Karpas-422 (cell line): ENCODE measurements at regions not wholly inside any gene's neighbourhood (a gene's known extent, or its start where the extent isn't known, plus 50 kb on each side); places are given as distances from the start of the nearest gene placed in this dataset.
A peak's percentile ranks its signal among the peaks of the same experiment; 100 is the strongest.

Source experiments
- DNase-seq: peaks from one replicate; pipeline ENCODE4 v3.0.0-alpha.2; 2015
- H2AFZ ChIP-seq: fragments of 200-600 bp; sonication (generic); 2 replicates; pipeline ENCODE4 v1.6.1; 2014; ENCODE audit warnings: antibody characterized with exemption, low read length, mixed read lengths
- H3K27ac ChIP-seq: fragments of 200-600 bp; sonication (generic); 2 replicates; pipeline ENCODE4 v1.5.1; 2014; ENCODE audit warnings: mild to moderate bottlenecking, low read length, moderate library complexity
- H3K27me3 ChIP-seq: fragments of 200-600 bp; sonication (generic); 2 replicates; pipeline ENCODE4 v1.6.1; 2014; ENCODE audit warnings: low read length, mixed read lengths
- H3K36me3 ChIP-seq: fragments of 200-600 bp; sonication (generic); 2 replicates; pipeline ENCODE4 v1.6.1; 2014; ENCODE audit warnings: low read length, mixed read lengths; ENCODE audit not compliant: insufficient read depth
- H3K4me1 ChIP-seq: fragments of 200-600 bp; sonication (generic); 2 replicates; pipeline ENCODE4 v1.6.1; 2014; ENCODE audit warnings: mild to moderate bottlenecking, low read length, mixed read lengths
- H3K4me2 ChIP-seq: fragments of 200-600 bp; sonication (generic); 2 replicates; pipeline ENCODE4 v1.6.1; 2014; ENCODE audit warnings: low read length, low read depth, mild to moderate bottlenecking; ENCODE audit not compliant: poor library complexity, severe bottlenecking
- H3K4me3 ChIP-seq: fragments of 200-600 bp; sonication (generic); 2 replicates; pipeline ENCODE4 v1.5.1; 2014; ENCODE audit warnings: mild to moderate bottlenecking, antibody characterized with exemption, low read length, mixed read lengths
- H3K79me2 ChIP-seq: fragments of 200-600 bp; sonication (generic); 2 replicates; pipeline ENCODE4 v1.6.1; 2014; ENCODE audit warnings: mild to moderate bottlenecking, low read length, mixed read lengths
- H3K9ac ChIP-seq: fragments of 200-600 bp; sonication (generic); 2 replicates; pipeline ENCODE4 v1.6.0; 2014; ENCODE audit warnings: low read length
- H3K9me2 ChIP-seq: fragments of 200-600 bp; sonication (generic), shearing (Covaris generic); replicated peaks from 2 replicates; pipeline ENCODE4 v1.6.0; 2014; ENCODE audit warnings: mild to moderate bottlenecking, low read length, moderate library complexity; ENCODE audit not compliant: insufficient read depth
- H3K9me3 ChIP-seq: fragments of 300-700, 200-600 bp; sonication (generic); 2 replicates; pipeline ENCODE4 v1.6.1; 2014; ENCODE audit warnings: low read length, mixed read lengths
- H4K20me1 ChIP-seq: fragments of 200-600 bp; sonication (generic); 2 replicates; pipeline ENCODE4 v1.6.1; 2014; ENCODE audit warnings: mild to moderate bottlenecking, antibody characterized with exemption, low read length, low read depth; ENCODE audit not compliant: insufficient read depth

DNA sequence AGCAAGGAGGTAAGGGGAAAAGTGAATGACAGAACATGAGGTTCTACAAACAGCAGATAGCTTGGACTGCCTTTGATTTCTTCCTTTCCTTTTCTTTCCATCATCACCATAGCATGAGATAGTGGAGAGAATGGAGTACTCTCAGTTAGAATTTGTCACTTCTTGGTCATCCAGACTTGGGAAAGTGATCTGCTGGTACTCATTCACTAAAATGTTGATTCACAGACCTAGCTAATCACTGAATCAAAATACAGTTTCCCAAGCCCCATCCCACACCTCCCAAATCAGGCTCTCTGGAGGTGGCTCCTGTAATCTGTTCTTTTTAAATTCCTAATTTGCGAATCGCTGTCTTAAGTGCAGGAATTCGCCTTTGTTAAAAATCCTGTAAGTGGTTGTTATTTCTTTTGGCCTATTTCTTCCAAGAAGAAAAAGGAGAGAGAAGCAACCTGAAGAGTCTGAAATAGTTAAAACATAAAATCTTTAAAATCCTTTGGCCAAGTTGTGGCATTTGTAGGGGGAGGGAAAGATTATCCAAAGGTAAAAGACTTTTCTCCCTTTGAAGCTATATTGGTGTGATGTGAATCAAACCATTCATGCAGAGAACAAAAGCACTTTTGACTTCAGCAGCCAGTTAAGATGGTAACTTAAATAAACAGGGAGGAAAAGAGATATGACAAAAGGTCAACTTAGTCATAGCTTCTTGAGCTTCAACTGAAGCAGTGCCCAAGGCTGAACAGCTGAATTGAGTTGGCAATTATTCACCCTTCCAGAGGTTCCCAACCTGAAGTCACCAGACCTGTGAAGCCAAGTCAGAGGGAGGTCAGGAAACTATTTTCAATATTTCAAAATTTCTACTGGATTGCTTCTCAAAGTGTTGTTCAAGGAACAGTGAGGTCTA lies 255.1 kb upstream of the KRR1 start:
- H3K9me2 ChIP-seq, result no peaks in the 10 kb centered on the region
- H4K20me1 ChIP-seq, result no peaks in the 10 kb centered on the region
- H3K79me2 ChIP-seq, result no peaks in the 10 kb centered on the region
- no peak overlapping the region for H3K27ac ChIP-seq
- H3K4me1 ChIP-seq, result peaks cover 13% of the 10 kb centered on the region
- no peaks in the 10 kb centered on the region for H3K27me3 ChIP-seq
- no peak overlapping the region for H3K4me2 ChIP-seq
- H3K9me3 ChIP-seq, result no peaks in the 10 kb centered on the region
- H3K36me3 ChIP-seq, result no peaks in the 10 kb centered on the region
- DNase-seq, result no peak
- H3K4me3 ChIP-seq, result no peak overlapping the region
- no peak overlapping the region for H3K9ac ChIP-seq
- H2AFZ ChIP-seq, result no peak overlapping the region

DNA sequence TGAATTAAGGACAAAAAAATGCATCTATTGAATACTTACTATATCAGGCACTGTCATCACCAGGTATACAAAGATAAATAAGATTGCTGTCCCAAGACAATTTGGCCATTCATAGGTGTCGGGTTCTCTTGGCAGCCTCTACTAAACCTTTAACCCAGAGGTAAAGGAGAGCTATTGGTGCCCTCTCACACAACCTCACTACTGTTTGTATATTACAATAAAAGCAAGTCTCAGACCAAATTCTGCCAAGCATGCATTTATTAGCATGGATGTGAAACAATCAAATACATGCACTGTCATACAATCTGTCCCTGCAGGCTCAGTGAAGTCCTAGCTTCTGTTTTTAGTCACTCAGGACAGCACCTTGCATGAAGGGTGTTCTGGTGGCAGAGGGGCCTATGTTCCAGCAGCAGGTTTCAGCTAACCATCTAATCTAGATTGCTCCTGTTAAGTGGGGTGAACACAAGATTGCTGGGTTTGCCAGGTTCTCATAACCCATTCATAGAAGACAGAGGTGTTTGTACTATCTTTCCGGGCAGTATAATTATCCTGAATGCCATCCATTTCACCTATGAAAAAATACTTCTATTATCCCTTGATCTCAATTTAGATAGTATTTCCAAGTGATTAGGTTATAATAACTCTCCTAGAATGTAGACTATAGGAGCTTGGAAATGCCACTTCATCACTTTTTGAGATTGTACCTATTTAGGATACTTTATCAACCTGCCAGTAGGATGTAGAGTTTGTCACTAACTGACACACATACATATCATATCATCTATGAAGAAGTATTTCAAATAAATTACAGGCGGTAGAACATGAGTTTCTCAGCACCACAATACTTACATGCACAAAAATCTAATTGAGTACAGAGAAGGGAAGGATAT lies 254.0 kb upstream of the KRR1 start:
- Histone ChIP-seq H4K20me1 (no peaks in the 10 kb centered on the region), H3K4me3 (no peak overlapping the region), H2AFZ (no peak overlapping the region), H3K9me2 (no peaks in the 10 kb centered on the region), H3K27ac (no peak overlapping the region), H3K9me3 (no peaks in the 10 kb centered on the region), H3K27me3 (no peaks in the 10 kb centered on the region), H3K79me2 (no peaks in the 10 kb centered on the region), H3K4me1 (peaks cover 24% of the 10 kb centered on the region), H3K4me2 (no peak overlapping the region), H3K9ac (no peak overlapping the region), H3K36me3 (no peaks in the 10 kb centered on the region)
- DNase-seq, result no peak

DNA sequence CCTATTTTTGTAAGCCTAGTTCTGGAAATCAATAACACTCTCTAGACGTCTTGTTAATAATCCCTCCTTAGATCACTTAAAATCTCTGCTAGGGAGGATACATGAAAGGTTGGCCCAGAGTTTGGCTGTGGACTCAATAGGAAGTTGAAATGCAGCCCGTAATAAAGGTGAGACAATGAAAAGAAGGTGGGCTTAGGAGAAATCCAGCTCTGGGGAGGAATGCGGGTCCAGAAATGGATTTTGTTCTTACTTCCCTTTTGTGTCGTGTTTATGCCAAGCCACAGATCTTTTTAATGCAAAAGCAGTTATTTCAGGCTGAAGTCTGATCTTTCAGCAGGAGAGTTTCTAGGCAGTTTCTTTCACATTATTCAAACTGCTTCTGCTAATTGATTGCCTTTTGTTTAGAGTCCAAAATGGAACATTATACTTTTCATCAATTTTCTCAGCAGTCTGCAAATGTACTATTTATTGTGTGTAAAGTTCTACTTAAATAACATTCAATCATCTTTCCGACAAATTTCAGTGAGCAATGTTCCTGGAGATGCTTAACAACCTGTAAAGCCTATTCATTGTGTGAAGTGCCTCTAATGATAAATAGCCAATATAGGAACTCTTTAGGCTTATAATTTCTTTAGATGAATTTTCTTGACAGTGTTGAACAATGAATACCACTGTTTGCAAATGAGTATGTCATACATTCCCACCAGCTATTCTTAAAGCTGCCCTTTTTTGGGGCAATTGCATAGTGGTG lies 252.9 kb upstream of the KRR1 start:
- no peak overlapping the region for H3K4me2 ChIP-seq

DNA sequence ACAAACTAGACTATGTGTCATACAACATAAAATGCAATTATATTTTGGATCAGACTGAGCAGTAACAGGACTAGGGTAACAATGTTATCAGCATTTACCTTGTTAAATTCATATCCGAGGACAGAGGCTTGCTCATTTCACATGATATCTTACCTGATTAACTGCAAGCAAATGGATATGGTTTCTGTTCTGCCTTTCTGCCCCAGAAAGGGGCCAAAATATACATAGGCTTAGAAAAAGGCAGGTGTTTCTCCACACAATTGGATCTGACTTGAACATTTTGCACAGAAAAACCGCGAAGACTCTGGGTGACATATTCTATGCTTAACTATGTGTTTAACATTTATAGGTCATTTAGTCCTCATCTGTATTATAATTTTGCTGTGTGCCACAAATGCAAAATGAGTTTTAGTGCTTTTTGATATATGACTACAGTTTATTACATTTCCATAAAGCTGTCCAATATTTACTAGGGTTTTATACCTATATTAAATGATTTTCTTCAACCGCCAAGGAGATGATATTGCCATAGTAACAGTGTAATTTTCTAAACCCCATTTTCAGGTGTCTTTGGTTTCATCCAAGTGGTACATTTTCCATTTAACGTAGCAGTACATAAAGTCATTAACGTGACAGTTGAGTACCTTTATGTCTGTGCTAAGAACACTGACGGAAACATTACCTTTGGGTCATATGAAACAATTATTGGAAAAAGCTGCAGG lies 249.3 kb upstream of the KRR1 start:
- peak; percentile 55 for DNase-seq
- Histone ChIP-seq H3K27ac (peak overlapping the region; percentile 57), H3K36me3 (no peaks in the 10 kb centered on the region), H3K4me2 (peak overlapping the region; percentile 42), H3K27me3 (no peaks in the 10 kb centered on the region), H3K79me2 (no peaks in the 10 kb centered on the region), H3K4me1 (peaks cover 42% of the 10 kb centered on the region), H3K4me3 (no peak overlapping the region), H4K20me1 (no peaks in the 10 kb centered on the region), H2AFZ (no peak overlapping the region), H3K9ac (0 out of 2 replicates have a peak overlapping the region, but pooled peaks have one; percentile 14), H3K9me2 (no peaks in the 10 kb centered on the region), H3K9me3 (no peaks in the 10 kb centered on the region)

More for the DNA sequence above, 252.9 kb upstream of the KRR1 start:
- Histone ChIP-seq H2AFZ (no peak overlapping the region), H3K79me2 (no peaks in the 10 kb centered on the region), H3K9me2 (no peaks in the 10 kb centered on the region), H3K4me1 (peaks cover 35% of the 10 kb centered on the region), H4K20me1 (no peaks in the 10 kb centered on the region), H3K9me3 (no peaks in the 10 kb centered on the region), H3K9ac (no peak overlapping the region), H3K36me3 (no peaks in the 10 kb centered on the region), H3K4me3 (no peak overlapping the region), H3K27me3 (no peaks in the 10 kb centered on the region), H3K27ac (no peak overlapping the region)
- DNase-seq, result no peak

DNA sequence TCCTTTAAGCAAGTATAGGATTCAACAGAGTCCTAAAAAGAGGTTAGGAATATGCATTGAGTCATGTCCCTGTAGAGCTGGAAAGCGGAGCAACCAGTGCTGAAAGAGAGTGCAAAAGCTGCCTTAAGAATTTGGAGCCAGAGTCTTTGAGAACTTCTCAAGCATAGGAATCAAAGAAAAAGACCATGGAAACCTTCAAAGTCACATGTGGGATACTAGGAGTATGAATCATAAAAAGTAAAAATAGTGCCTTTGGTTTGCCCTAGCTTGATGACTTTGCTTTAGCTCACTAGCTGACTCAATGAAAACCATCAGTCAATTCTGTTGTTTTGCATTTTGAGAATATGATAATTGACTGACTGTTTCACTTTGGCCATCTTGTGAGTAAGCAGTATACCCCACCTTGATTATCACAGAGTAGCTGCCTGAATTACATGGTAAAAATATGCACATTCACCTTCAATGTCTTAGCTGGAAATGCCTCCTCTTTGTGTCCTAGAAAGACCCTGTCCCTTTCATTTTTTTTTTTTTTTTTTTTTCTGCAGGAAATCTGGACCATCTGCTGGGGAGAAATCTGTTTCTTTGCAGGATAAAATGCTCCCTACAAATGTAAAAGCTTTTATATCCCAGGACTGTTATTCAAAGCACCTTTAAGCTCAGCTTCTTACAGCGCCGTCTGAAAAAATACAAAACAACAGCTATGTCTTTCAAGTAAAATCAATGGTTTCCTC lies 248.6 kb upstream of the KRR1 start:
- peak overlapping the region; percentile 42 for H3K4me2 ChIP-seq
- H2AFZ ChIP-seq, result no peak overlapping the region
- DNase-seq, result no peak
- no peaks in the 10 kb centered on the region for H4K20me1 ChIP-seq
- no peaks in the 10 kb centered on the region for H3K27me3 ChIP-seq
- H3K79me2 ChIP-seq, result no peaks in the 10 kb centered on the region
- H3K9me3 ChIP-seq, result no peaks in the 10 kb centered on the region
- H3K36me3 ChIP-seq, result no peaks in the 10 kb centered on the region
- H3K9ac ChIP-seq, result no peak overlapping the region
- peak overlapping the region; percentile 57 for H3K27ac ChIP-seq
- H3K4me3 ChIP-seq, result no peak overlapping the region
- peaks cover 42% of the 10 kb centered on the region for H3K4me1 ChIP-seq
- no peaks in the 10 kb centered on the region for H3K9me2 ChIP-seq

DNA sequence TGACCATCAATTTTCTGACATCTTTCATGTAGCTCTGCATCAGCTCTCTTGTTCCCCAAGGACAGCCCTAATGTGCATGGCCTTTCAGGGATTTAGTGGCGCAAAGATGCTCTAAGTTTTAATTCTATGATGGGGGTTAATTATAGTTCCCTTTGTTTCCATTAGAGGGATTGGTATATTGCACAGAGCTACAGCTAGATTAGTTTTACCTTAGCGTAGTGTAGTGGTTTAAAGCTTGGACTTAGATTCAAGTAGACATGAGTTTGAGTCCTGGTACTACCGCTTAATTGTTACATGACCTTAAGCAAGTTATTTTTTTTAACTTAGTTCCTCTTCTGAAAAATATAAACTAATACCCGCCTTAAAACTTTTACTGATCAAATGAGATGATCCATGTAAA lies 247.8 kb upstream of the KRR1 start:
- H2AFZ ChIP-seq, result no peak overlapping the region
- H4K20me1 ChIP-seq, result no peaks in the 10 kb centered on the region
- peak overlapping the region; percentile 17 for H3K4me2 ChIP-seq

DNA sequence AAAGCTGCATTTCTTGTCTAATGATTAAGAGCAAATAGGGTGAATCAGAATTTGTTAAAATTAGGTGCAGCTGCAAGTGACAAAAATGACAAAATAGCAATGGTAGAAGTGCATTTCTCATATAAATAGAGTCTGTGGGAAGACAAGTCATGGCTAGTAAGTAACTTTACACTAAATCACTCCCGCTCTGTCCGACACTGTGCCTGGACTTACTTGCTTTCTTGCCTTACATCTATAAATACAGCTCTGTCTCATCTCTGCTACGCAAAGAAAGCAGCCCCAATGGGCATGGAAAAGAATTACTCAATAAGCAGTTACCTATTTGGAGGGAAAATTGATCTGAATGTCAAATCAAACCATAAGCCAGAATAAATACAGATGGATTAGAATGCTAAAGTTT lies 245.4 kb upstream of the KRR1 start:
- no peak overlapping the region for H2AFZ ChIP-seq
- no peak overlapping the region for H3K27ac ChIP-seq
- H3K9me2 ChIP-seq, result no peaks in the 10 kb centered on the region
- no peaks in the 10 kb centered on the region for H3K27me3 ChIP-seq
- H3K4me2 ChIP-seq, result no peak overlapping the region
- H4K20me1 ChIP-seq, result no peaks in the 10 kb centered on the region
- H3K4me3 ChIP-seq, result no peak overlapping the region
- no peak for DNase-seq
- H3K9ac ChIP-seq, result no peak overlapping the region
- H3K4me1 ChIP-seq, result peaks cover 30% of the 10 kb centered on the region
- no peaks in the 10 kb centered on the region for H3K36me3 ChIP-seq
- H3K79me2 ChIP-seq, result no peaks in the 10 kb centered on the region
- no peaks in the 10 kb centered on the region for H3K9me3 ChIP-seq

More for the DNA sequence above, 247.8 kb upstream of the KRR1 start:
- DNase-seq, result no peak
- Histone ChIP-seq H3K27ac (no peak overlapping the region), H3K36me3 (no peaks in the 10 kb centered on the region), H3K4me3 (no peak overlapping the region), H3K9me3 (no peaks in the 10 kb centered on the region), H3K9me2 (no peaks in the 10 kb centered on the region), H3K9ac (no peak overlapping the region), H3K79me2 (no peaks in the 10 kb centered on the region), H3K27me3 (no peaks in the 10 kb centered on the region), H3K4me1 (peaks cover 35% of the 10 kb centered on the region)
